Erythroblast (primary cell): ENCODE measurements at regions not wholly inside any gene's neighbourhood (a gene's known extent, or its start where the extent isn't known, plus 50 kb on each side); places are given as distances from the start of the nearest gene placed in this dataset.

Experiments used
- GATA1 ChIP-seq: IDR thresholded peaks from 2 replicates; pipeline ENCODE4 v1.6.1; 2011; ENCODE audit warnings: low read depth, mild to moderate bottlenecking, control low read depth, low read length, moderate library complexity
- POLR2A ChIP-seq: IDR thresholded peaks from 2 replicates; pipeline ENCODE4 v1.6.1; 2011; ENCODE audit warnings: mild to moderate bottlenecking, low read length

GRCh38 chr6:119467488-119468081 is 118.0 kb upstream of the MAN1A1 start:
- no peak for TF ChIP-seq POLR2A
- no peak for TF ChIP-seq GATA1
